ENCODE measurements at regions not wholly inside any gene's neighbourhood (a gene's known extent, or its start where the extent isn't known, plus 50 kb on each side); places are given as distances from the start of the nearest gene placed in this dataset.

DNA sequence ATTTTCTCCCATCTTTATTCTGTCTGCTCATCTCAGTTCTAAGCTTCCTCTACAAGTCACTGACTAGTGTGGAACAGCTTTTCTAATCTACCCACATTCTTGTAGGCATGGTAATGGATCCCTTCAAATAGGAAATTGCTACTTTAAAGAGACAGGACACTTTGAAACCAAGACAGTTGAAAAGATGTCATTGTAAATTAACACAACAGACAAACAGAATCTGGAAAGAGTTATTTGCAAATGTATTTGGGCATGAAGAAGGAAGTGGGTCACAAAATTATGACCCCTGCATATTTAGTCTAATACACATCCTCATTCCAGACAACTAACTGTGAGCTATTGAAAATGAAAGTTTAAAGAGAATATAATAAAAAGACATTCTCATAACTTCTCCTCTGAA is 298.2 kb upstream of the MARCKS start:
- DNase-seq, result no peak

DNA sequence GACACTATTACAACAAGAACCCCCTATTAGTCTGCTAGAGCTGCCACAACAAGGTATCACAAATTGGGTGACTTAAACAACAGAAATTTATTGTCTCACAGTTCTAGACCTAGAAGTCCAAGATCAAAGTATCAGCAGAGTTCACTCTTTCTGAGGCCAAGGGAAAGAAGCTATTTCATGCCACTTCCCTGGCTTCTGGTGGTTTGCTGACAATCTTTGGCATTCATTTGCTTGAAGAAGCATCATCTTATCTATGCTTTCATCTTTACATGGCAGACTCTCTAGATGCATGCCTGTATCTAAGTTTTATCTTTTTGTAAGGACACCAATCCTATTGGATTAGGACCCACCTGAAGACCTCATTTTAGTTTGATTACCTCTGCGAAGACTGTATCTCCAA is 296.8 kb upstream of the MARCKS start:
- DNase-seq, result no peak

DNA sequence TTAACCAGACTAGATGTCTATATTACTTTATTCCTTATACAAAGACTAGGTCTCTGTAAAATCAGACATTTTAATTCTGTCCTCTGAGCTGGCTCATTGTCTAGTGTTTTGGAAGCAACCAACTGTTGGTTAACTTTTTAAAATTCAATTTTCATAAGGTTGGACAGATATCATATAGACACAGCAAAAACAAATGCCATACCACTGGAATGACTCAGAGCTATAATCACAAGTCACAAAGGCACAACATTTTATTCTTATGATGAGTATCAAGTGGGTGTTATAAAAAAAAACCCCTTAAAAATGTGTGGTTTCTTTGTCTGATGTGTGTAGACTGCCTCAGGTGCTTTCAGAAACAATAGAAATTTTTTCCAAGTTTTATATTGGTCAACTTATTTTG is 296.2 kb upstream of the MARCKS start:
- DNase-seq, result peak; percentile 42

DNA sequence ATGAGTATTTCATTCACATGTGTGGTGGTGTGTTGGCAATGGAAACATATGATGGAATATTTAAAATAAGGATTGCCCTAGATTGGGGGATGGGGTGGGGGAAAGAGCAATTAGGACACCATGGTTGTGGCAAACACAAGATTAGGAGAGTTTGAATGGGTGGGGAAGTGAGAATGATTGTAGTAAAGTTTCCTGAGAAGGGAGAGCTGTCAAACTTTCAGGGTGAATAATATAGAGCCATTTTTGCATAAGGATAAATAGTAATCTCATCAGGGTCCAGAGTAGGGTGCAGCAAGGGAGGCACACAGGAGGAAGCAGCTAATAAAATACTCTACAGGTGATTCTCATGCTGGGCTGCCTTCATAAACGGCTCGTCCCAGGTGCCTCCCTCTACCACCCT is 294.9 kb upstream of the MARCKS start:
- DNase-seq, result no peak

DNA sequence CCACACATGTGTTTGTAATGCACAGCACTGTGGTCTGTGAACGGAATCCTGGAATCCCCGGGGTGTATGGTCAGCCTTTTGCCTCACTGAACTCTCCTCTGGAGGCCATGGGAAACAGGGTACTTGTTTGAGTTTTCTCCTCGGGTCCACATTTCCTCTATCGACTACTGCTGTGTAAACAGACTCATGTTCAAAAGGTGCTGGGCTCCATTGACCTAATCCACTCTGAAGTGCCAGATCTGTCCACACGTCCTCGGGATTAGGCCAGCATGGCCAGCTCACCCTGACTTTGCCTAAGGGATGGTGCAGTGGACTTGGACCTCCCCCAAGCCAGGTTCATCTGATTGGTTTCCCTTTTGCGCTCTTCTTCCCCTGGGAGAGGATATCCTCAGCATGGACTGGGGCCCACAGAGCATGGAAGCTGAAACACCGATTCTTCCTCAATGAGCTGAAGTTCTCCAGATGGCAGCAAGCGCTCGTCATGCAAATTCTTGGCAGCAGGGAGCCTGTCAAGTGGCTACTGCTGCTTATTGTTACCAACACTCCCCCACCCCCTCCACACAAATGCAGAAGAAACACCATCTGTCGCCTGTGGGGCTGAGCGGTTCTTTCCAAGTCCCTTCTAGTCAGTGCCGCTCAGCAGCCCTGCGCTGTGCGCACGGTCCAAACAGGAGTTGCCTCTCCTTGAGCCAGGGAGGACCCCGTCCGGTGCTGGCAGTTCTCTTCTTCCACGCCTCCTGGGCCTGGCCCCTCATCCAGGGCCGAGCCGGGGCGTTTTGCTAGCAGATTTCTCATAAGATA is 292.6 kb upstream of the MARCKS start:
- DNase-seq, result peak; percentile 60

DNA sequence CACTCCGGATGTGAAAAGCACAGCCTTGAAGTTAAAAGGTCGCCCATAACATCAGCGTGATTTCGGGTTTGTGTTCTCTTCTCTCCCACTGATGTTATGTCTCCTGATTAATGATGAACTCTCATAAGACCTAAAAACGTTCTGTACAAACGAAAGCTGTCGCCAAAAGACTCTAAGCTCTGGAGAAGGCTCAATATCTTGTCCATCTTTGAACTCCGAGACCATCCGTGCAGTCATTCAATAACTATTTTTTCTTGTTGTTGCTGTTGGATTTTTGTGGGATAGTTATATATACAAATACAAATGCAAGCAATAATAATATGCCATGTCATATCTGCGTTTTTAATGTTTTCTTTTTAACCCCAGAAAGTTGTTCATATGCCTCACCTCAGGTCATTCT is 291.8 kb upstream of the MARCKS start:
- no peak for DNase-seq

DNA sequence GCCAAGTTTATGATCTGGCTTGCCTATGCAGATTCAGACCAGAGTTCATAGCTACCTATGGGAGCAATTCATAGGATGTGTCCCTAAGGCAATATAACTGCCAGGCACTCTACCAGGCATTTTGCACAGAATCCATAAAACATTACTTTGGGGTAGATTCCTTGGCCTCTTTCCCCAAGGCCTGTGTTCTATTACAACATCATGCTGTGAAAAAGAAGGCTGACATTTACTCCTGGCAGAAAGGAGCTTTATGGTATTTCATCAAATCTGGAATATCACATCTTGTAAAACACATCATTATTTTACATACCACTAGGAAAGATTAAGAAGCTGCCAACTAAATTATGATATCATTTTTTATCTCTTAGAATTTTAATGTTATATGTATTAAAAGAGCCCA is 287.0 kb upstream of the MARCKS start:
- DNase-seq, result no peak

DNA sequence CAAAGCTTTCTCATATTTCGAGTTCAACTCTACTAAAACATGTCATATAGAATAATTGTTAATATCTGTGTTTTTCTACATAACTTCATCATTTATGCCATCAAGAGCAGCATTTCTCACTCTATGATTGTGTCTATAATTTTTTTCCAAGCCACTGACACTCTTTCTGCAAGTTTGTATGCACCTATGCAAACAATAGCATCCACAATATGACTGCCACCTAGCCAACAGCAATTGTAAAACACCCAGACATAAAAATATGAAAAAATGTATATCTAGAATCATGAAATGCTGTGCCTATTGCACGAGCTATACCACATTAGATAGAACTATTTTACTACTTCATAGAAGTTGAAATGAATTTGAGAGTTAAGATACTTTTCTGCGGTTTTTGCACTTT is 286.5 kb upstream of the MARCKS start:
- DNase-seq, result no peak

DNA sequence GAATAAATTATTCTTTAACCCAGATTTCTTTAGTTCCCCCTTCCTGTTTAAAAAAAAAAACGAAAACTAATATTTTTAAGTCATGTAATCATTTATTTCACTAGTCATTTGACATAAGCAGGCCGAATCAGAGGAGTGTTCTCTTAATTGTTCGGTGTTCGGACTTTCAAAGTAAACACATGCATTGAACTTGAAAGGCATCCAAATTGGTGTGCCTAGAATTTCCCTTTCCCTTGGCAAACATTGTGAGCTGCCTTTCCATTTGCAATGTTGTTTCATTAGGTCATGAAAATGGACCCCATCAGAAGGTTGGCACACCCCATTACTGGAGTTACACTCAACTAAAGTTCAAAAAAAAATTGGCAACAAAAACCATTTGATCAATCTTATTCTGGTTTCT is 283.0 kb upstream of the MARCKS start:
- DNase-seq, result no peak

DNA sequence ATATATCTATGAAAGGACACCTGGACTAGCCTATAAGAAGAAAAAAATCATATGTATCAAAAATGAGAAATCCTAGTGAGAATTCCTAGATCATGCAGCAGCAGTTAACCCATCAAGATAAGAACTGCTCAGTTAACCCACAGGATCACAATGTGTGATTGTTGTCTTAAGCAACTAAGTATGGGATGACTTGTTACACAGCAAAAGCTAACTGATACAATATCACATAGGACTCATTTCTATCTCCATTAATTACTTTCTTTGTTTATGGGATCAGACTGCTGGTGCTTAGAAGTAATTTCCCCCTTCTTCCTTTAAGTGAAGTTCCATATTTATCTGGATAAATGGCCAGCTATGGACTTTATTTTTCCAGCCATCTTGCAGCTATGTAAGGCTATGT is 280.8 kb upstream of the MARCKS start:
- no peak for DNase-seq

DNA sequence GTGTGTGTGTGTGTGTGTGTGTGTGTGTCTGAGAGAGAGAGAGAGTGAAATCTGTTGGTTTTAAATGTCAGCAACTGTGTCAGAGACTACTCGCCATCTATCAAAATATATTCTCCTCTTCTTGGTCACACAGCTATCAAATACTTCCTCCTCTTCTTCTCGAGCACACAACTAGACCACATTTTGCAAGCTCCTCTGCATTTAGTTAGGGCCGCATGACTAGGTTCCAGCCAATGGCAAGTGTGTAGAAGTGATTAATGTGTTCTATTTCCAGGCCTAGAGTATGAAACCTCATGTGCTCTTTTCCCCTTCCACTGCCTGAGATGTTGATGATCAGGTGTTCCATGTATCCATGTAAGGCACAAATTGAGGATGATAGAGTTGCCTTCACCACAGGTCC is 278.5 kb upstream of the MARCKS start:
- no peak for DNase-seq

DNA sequence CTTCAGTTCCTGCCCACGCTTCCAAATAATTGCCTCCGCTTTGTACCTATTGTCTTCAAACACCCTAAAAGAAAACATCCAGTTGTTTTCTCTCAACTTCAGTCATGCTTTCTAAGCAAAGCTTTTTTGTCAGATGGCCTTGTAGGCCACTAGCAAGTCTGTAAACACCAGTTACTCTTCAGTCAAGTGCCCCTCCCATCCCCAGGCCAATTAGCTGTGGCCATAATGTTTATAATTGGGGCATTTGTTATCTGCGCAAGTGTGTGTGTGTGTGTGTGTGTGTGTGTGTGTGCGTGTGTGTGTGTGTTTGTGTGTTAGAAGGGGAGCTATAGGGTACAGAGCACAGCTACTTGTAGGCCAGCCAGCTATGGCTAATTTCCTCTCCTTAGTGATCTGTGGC is 272.4 kb upstream of the MARCKS start:
- no peak for DNase-seq

DNA sequence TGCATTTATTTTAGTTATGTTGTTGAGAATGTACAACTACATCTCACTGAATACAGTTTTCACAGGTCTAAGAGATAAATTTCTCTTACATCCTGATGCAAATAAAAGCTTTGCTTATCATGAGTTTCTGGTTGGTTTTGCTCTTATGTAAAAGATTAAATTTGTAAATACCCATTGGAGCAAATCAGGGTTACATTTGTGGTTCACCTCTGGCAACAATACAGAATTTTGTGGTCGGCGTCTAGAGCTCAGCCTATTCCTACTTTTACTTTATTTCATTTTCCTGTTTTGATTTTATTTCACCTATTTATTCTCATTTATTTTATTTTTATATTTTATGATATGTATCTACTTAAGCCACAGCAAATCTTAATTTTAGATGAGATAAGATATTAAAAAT is 271.9 kb upstream of the MARCKS start:
- no peak for DNase-seq

DNA sequence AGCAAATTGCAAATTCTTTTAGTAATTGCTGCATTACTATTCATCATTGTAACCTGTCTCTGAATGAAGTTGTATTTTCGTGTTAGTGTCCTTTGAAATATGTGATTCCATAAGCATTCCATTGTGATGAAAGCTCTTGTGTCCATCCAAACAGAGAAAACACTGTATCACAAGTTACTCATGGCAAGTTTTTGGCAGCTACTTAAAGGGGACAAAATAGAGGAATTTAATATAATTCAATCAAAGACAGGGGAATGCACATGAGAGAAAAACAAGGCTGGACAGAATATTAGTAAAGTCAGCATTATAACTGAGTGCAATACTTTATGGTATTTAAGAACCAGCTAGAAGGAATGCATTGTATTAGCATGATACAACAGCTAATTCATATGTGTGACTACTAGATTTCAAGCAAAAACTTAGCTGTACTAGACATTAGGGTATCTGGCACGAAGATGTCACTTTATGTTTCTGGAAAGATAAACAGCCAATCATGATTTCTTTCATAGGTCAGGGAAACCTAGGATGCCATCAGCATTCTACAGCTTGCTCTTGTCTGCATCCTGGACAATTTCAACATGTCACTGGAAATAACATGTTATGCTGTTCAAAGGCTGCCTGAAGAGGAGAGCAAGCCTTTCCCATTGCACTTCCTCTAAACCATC is 270.6 kb upstream of the MARCKS start:
- DNase-seq, result peak; percentile 25

DNA sequence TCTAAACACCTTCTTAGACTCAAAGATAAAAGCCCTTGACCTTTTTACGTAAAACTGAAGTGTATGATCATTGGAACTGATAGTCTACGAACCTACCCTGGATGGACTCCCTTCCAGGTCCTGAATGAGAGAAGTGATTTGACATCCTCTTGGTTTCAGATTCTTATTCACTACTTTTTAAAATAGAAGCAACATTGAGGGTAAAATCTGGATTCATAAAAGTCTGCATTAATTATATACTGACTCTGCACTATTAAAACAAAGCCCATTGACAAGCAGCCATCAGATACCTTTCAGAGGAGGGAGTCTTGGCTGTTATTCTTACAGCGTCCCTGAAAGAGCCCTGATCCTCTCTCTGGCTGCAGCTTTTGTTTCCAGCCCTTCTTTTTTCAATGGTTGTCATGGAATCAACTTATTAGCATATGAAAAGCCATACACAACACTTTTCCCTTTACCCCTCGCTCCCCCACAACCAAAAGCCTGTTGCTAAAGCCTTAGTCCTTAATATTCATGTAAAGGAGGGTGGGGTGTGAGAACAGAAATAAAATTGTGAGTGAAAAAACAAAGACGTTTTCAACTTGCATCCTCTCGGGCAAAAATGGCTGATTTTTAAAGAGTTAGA is 270.0 kb upstream of the MARCKS start:
- DNase-seq, result no peak

DNA sequence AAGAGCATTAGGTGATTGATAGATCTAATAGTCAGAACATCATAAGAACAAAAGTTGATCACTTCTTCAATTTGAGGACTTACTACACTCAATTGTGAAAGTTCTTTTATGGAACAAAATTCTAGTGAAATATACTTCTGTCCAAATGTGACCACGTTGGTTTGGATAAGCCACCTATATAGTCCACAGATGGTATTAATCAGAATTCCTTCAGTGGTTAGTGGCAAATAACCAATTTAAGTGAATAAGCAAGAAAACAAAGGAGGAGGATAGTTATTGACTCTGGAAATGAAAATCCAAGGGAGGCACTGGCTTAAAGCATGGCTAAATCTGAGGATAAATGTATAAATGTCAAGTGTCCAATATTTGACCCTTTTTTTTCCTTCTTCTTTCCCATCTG is 268.5 kb upstream of the MARCKS start:
- DNase-seq, result no peak

DNA sequence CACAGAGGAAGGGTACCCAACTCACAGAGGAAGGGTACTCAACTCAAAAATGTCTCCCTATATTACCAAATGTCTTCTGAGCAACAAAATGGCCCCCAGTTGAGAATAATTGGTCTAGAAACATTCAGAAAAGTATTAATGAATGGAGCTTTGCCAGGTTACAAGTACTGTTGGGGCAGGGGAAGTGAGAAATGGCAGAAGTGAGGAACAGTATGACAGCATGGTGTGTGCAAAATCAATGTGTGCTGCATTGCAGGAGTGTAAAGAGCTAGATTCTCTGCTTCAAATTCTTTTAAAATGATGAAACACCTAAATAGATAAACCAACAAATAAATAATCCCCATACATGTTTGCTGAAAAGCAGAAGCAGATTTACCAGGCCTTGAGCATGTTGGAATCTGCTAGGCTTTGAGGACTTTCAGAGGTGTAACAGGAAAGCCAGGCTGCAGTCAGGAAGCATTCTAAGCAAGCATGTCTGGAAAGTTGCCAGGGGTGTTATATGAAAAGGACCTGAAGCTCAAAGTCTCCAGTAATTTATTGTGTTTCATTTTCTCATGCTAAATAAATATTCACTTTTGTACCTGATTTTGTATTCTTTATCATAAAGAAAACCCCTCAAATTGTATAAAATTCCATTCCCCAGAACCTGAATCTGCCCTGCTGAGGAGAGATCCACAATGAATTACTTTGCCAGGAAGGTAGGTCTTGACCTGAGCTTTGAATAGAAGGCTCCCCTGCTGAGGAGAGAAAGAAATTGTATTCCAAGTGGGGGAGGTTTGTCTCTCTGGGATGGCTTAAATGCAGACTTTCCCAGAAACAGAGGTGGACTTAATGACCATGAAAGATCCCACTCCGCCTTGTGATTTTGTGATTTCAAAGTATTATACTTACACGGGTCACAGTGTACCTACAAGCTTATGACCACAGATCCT is 265.0 kb upstream of the MARCKS start:
- no peak for DNase-seq

DNA sequence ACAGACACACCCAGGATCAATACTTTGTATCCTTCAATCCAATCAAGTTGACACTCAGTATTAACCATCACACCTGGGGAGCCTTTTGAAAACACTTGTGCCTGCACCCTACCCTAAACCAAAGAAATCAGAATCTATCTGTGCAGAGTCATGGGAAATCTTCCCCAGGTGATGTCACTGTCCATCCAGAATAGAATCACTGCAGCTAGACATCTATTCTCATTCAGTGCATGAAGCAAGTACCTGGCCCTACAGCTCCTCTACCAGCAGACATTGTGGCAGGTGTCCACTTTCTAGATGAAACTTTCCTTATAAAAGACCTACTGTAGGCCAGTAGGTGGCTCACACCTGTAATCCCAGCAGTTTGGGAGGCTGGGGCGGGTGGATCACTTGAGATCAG is 262.4 kb upstream of the MARCKS start:
- DNase-seq, result no peak

DNA sequence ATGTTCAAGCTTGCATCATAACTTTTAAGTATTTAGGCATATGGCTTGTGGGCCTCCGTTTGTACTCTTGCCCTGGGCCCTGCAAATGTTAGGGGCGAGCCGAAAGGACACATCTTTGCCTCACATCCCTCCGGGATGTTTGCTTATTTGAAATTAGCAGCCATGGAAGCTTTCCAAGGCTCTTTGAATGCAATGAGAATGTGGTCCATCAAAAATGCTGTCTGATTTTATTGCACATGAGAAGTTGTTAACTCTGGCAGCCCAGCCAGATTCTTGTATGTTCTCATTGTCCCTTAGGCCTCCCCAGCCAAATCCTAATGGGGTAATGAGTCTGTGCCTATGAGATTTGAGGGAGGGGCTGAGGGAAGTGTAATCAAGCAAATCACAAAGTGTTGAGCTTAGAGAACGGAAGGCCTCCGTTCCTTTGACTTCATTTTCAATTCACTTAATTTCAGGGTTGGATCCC is 261.2 kb upstream of the MARCKS start:
- no peak for DNase-seq

DNA sequence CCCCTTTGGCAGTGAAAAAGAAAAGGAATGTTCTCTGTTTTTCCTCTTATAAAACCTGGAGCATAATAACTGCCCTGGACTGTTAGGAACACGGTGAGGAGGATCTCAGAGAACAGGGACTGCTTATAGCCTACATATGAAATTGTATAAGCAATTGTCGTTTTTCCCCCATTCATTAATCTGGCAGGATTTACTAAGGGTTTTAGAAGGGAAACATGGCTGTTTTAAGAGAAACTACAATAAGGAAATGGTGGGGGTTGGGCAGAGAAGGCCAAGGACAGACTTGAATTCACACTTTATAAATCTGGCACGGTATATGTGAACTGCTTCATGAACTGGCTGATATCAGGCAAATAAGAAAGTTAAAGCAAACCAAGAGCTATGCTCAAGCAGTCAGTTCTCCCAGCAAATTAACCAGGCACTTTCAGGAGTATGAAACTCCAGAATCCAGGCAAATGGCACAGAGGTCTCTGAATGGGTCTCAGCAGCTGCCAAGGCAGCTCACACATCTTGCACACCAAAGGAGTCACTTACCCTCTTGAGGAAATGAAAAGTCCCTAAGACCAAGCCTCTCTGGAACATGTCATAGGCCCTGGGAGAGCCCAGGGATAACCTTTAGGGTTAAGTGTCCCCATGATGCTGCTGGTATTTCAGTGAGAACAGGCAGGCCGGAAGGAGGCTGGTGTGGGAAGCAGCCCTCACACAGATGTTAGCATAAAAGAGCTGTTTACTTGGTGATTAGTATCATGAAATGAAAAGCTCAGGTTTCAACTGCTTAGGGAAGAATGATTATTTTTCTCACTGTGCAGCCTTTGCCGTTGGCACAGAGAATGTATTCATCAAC is 260.5 kb upstream of the MARCKS start:
- DNase-seq, result no peak

DNA sequence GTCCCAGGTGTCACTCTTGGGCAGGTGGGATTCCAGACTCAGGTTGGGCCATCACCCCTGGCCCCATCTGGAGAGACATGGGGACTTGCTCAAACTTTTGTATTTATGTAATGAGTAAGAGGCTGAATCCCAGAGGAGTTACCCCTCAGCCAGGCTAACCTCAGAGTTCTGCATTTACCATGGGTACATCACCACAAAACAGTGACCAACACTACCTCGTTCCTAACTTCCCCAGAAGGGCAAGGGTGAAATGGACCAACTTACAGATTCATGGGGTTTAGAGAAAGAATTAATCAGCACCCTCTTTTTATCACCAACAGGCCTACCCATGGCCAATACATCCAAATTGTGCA is 259.9 kb upstream of the MARCKS start:
- no peak for DNase-seq

DNA sequence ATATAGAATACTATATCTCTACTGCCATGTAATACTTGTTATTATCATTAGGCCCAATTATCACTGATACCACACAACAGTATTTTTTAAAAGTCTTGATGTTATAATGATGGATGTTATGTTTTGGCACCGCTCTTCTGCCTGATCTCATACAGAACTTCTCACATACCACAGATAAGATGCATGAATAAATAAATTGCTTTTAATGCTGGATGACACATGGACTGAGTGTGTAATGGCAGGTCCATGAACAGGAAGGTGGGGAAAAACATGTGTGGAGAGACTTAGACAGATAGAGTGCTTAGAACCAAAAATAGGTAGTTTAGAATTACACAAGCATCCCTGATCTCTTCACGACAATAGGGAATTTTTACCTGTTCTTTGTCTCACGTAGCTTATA is 258.4 kb upstream of the MARCKS start:
- no peak for DNase-seq

Data from amniotic stem cell (primary cell).